HG03280 (cell line): ENCODE measurements at regions not wholly inside any gene's neighbourhood (a gene's known extent, or its start where the extent isn't known, plus 50 kb on each side); places are given as distances from the start of the nearest gene placed in this dataset.

Source experiments
- ATAC-seq: cut with Tn5 transposase; IDR thresholded peaks from one replicate; pipeline ENCODE4 v1.9.1; 2021; ENCODE audit warnings: mild to moderate bottlenecking, moderate library complexity; ENCODE audit not compliant: unreplicated experiment

- no peak for ATAC-seq
Measured at GRCh38 chr17:72297326-72298115, 176.7 kb downstream of the SOX9 start.

- ATAC-seq, result no peak
Measured at GRCh38 chr17:72299100-72299499, 178.3 kb downstream of the SOX9 start.

- no peak for ATAC-seq
Measured at GRCh38 chr17:72299592-72299991, 178.8 kb downstream of the SOX9 start.

GRCh38 chr17:72301887-72302286 is 181.1 kb downstream of the SOX9 start:
- ATAC-seq, result no peak

GRCh38 chr17:72302735-72303134 is 181.9 kb downstream of the SOX9 start:
- ATAC-seq, result no peak

GRCh38 chr17:72303787-72304733 is 183.2 kb downstream of the SOX9 start:
- no peak for ATAC-seq

- no peak for ATAC-seq
Measured at GRCh38 chr17:72304859-72305258, 184.0 kb downstream of the SOX9 start.

GRCh38 chr17:72305472-72305871 is 184.7 kb downstream of the SOX9 start:
- ATAC-seq, result no peak

- ATAC-seq, result no peak
Measured at GRCh38 chr17:72306037-72306436, 185.2 kb downstream of the SOX9 start.

- no peak for ATAC-seq
Measured at GRCh38 chr17:72307836-72308235, 187.0 kb downstream of the SOX9 start.

GRCh38 chr17:72308744-72309385 is 188.0 kb downstream of the SOX9 start:
- no peak for ATAC-seq

- ATAC-seq, result no peak
Measured at GRCh38 chr17:72311004-72311403, 190.2 kb downstream of the SOX9 start.

- ATAC-seq, result no peak
Measured at GRCh38 chr17:72315122-72315913, 194.5 kb downstream of the SOX9 start.

GRCh38 chr17:72318131-72318530 is 197.3 kb downstream of the SOX9 start:
- ATAC-seq, result no peak

- ATAC-seq, result no peak
Measured at GRCh38 chr17:72321896-72322295, 201.1 kb downstream of the SOX9 start.

- peak; percentile 82 for ATAC-seq
Measured at GRCh38 chr17:72332367-72332766, 211.5 kb downstream of the SOX9 start.

- no peak for ATAC-seq
Measured at GRCh38 chr17:72333570-72333969, 212.8 kb downstream of the SOX9 start.

- ATAC-seq, result no peak
Measured at GRCh38 chr17:72334205-72334604, 213.4 kb downstream of the SOX9 start.

GRCh38 chr17:72336026-72336803 is 215.4 kb downstream of the SOX9 start:
- no peak for ATAC-seq

- ATAC-seq, result no peak
Measured at GRCh38 chr17:72336804-72337070, 215.9 kb downstream of the SOX9 start.
